ENCODE measurements at regions not wholly inside any gene's neighbourhood (a gene's known extent, or its start where the extent isn't known, plus 50 kb on each side); places are given as distances from the start of the nearest gene placed in this dataset.
A peak's percentile ranks its signal among the peaks of the same experiment; 100 is the strongest.

GRCh38 chr6:9708600-9708999 lies 706.3 kb downstream of the TFAP2A start (continued):
- TF ChIP-seq, protein P1, sequence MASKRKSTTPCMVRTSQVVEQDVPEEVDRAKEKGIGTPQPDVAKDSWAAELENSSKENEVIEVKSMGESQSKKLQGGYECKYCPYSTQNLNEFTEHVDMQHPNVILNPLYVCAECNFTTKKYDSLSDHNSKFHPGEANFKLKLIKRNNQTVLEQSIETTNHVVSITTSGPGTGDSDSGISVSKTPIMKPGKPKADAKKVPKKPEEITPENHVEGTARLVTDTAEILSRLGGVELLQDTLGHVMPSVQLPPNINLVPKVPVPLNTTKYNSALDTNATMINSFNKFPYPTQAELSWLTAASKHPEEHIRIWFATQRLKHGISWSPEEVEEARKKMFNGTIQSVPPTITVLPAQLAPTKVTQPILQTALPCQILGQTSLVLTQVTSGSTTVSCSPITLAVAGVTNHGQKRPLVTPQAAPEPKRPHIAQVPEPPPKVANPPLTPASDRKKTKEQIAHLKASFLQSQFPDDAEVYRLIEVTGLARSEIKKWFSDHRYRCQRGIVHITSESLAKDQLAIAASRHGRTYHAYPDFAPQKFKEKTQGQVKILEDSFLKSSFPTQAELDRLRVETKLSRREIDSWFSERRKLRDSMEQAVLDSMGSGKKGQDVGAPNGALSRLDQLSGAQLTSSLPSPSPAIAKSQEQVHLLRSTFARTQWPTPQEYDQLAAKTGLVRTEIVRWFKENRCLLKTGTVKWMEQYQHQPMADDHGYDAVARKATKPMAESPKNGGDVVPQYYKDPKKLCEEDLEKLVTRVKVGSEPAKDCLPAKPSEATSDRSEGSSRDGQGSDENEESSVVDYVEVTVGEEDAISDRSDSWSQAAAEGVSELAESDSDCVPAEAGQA (IDR thresholded peaks at IDR 0.05; ENCODE audit: low read depth), result no peak
- TF ChIP-seq, protein P1 (CRISPR knock-in tag; IDR thresholded peaks at IDR 0.05; ENCODE audit: borderline replicate concordance), result no peak
- TF ChIP-seq ETV6 (CRISPR knock-in tag; conservative IDR thresholded peaks at IDR 0.05), result no peak
- no peak for TF ChIP-seq TGIF2 (CRISPR knock-in tag; IDR thresholded peaks at IDR 0.05)

- FAIRE-seq, result no peak
- ChIA-PET POLR2A (no interaction called here), CTCF (ENCODE audit: low intra/inter-chr PET ratio, low total read pairs) (no interaction called here)
- BruUV-seq (replicated peaks), result no TSS peak
- no peaks in the 10 kb centered on the region for H4K20me1 ChIP-seq (ENCODE audit: insufficient read depth, low read length)
- no peak overlapping the region for H3K4me2 ChIP-seq (ENCODE audit: low read depth, low read length)
- intact Hi-C loops (cut with micrococcal nuclease; ENCODE audit: unreplicated experiment) (no loop called here), in situ Hi-C loops (cut with HindIII; ENCODE audit: extremely low pct_ligation_motif_present, low pct_unique_long_range_greater_than_20kb) (no loop called here)
- H3K27ac ChIP-seq (ENCODE audit: extremely low read length, insufficient read depth, low read length), result no peak overlapping the region
- no peaks in the 10 kb centered on the region for H3K27me3 ChIP-seq (ENCODE audit: control insufficient read depth in 1 of 2, insufficient read depth in 2 of 2, low read length in 2 of 2)
- 0% methylated on average over 2 of the region's 2 CpGs for WGBS (ENCODE audit: low lambda C conversion rate)
- no peak for TF ChIP-seq SKIL (CRISPR knock-in tag; IDR thresholded peaks at IDR 0.05; ENCODE audit: borderline replicate concordance)
- TF ChIP-seq NFKBIZ (CRISPR knock-in tag; IDR thresholded peaks at IDR 0.05), result no peak
- TF ChIP-seq EED (CRISPR knock-in tag; IDR thresholded peaks at IDR 0.05), result no peak
- no peak for TF ChIP-seq CBX5 (CRISPR knock-in tag; IDR thresholded peaks at IDR 0.05; ENCODE audit: borderline replicate concordance)
- no peak for TF ChIP-seq ZNF609 (CRISPR knock-in tag; IDR thresholded peaks at IDR 0.05; ENCODE audit: borderline replicate concordance)
- H3K4me3 ChIP-seq (replicated peaks in 1 of 3; ENCODE audit: insufficient read depth in 1 of 3, low read depth in 2 of 3, low read length in 3 of 3), result no peak overlapping the region
- H3K4me1 ChIP-seq (ENCODE audit: insufficient read depth, low read length), result no peaks in the 10 kb centered on the region
- peaks cover 62% of the 10 kb centered on the region for H3K9me3 ChIP-seq (ENCODE audit: low read length)
- peak; percentile 43; the same call in 2 of the 3 replicates for ATAC-seq
- no peaks in the 10 kb centered on the region for H3K36me3 ChIP-seq (replicated peaks in 1 of 2; ENCODE audit: control insufficient read depth in 1 of 2, insufficient read depth in 2 of 2, low read length in 2 of 2)
- H3K9ac ChIP-seq (ENCODE audit: insufficient read depth, low read depth, low read length), result no peak overlapping the region
- peak; percentile 3 for DNase-seq (ENCODE audit: low spot score)
- no peaks in the 10 kb centered on the region for H3K79me2 ChIP-seq (ENCODE audit: insufficient read depth, low read length)
- no peak overlapping the region for H2AFZ ChIP-seq (ENCODE audit: low read length)
Measured at GRCh38 chr6:9704989-9705388, 709.9 kb downstream of the TFAP2A start.

Data from HepG2 (cell line).